Astrocyte of the spinal cord (primary cell): ENCODE measurements at regions not wholly inside any gene's neighbourhood (a gene's known extent, or its start where the extent isn't known, plus 50 kb on each side); places are given as distances from the start of the nearest gene placed in this dataset.

Experiments
- DNase-seq: peaks from one replicate; pipeline ENCODE4 v3.0.0; 2011; ENCODE audit warnings: low read depth, low spot score
- H3K4me3 ChIP-seq: 2 replicates; pipeline ENCODE4 v1.5.1; 2011; ENCODE audit warnings: low read depth, mild to moderate bottlenecking, low read length, moderate library complexity
- CTCF ChIP-seq: IDR thresholded peaks from 2 replicates; pipeline ENCODE4 v1.5.1; 2012; ENCODE audit warnings: low read depth, mild to moderate bottlenecking, low read length, inconsistent platforms
- in situ Hi-C: cut with HindIII; loops from 2 replicates; pipeline ENCODE4 v1.10.0; 2017; ENCODE audit warnings: low sequenced_read_pairs

GRCh38 chr1:233549404-233549803 lies 64.5 kb upstream of the KCNK1 start:
- H3K4me3 ChIP-seq = no peak overlapping the region
- TF ChIP-seq CTCF = no peak
- DNase-seq = no peak
- in situ Hi-C loops = no loop called here

GRCh38 chr1:233549917-233550316 lies 64.0 kb upstream of the KCNK1 start:
- no peak for DNase-seq
- in situ Hi-C loops = no loop called here
- no peak overlapping the region for H3K4me3 ChIP-seq
- TF ChIP-seq CTCF = no peak

- in situ Hi-C loops = no loop called here
- no peak for DNase-seq
- TF ChIP-seq CTCF = no peak
- no peak overlapping the region for H3K4me3 ChIP-seq
Measured at GRCh38 chr1:233554037-233554436, 59.9 kb upstream of the KCNK1 start.

GRCh38 chr1:233561708-233562426 lies 52.0 kb upstream of the KCNK1 start:
- in situ Hi-C loops = no loop called here
- H3K4me3 ChIP-seq = no peak overlapping the region
- no peak for DNase-seq
- TF ChIP-seq CTCF = no peak
